ENCODE measurements at regions not wholly inside any gene's neighbourhood (a gene's known extent, or its start where the extent isn't known, plus 50 kb on each side); places are given as distances from the start of the nearest gene placed in this dataset.

DNA sequence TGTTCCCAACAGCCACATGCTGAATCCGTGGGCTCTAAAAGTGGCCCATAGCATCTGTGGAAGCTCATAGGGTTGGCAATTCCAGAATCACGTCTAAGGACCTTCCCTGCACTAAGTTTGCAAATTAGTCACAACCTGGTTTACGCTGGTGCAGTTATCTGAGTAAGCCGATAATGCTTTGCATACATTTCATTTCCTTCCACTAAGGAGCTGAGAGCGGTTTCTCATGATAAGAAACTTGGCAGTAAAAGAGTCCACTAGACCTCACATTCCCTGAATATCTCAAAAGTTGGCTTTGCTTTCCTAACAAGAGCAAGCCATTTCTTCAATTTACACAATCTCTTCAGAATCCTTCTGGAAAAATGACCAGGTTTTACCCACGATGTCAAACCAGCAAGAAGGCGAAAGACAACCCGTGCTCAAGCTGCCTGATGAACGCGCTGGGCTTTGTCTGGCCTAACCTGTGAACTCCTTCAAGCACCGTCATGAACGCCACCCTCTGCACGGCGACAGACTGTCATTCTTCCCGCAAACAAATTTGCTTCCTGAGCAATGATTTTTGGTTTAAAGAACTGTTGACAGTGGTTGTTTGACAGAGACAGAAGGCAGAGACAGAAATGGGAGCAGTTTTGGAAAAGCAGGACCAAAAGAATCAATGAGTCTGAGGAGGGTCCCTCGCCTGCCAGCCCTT is 73.0 kb upstream of the COPS8 start:
- Histone ChIP-seq H3K4me2 (ENCODE audit: low read length) (no peak overlapping the region), H2AFZ (ENCODE audit: low read depth, low read length) (no peak overlapping the region), H3K9me2 (ENCODE audit: insufficient read depth, low read length) (no peaks in the 10 kb centered on the region), H3K36me3 (ENCODE audit: insufficient read depth, low read length) (no peaks in the 10 kb centered on the region), H3F3A (ENCODE audit: insufficient read depth, low read length, poor library complexity, severe bottlenecking) (no peaks in the 10 kb centered on the region), H3K9me3 (ENCODE audit: low read length) (no peaks in the 10 kb centered on the region), H4K20me1 (ENCODE audit: insufficient read depth) (no peaks in the 10 kb centered on the region), H3K9ac (ENCODE audit: low read length) (no peak overlapping the region), H3K27ac (ENCODE audit: low read length) (no peak overlapping the region), H3K79me2 (replicated peaks; ENCODE audit: insufficient read depth, low read length) (no peaks in the 10 kb centered on the region), H3K27me3 (ENCODE audit: insufficient read depth, low read depth, low read length) (no peaks in the 10 kb centered on the region), H3K4me3 (ENCODE audit: low read length) (no peak overlapping the region)
- TF ChIP-seq TAF1 (IDR thresholded peaks at IDR 0.05; ENCODE audit: low read depth) = no peak
- TF ChIP-seq, protein P1, sequence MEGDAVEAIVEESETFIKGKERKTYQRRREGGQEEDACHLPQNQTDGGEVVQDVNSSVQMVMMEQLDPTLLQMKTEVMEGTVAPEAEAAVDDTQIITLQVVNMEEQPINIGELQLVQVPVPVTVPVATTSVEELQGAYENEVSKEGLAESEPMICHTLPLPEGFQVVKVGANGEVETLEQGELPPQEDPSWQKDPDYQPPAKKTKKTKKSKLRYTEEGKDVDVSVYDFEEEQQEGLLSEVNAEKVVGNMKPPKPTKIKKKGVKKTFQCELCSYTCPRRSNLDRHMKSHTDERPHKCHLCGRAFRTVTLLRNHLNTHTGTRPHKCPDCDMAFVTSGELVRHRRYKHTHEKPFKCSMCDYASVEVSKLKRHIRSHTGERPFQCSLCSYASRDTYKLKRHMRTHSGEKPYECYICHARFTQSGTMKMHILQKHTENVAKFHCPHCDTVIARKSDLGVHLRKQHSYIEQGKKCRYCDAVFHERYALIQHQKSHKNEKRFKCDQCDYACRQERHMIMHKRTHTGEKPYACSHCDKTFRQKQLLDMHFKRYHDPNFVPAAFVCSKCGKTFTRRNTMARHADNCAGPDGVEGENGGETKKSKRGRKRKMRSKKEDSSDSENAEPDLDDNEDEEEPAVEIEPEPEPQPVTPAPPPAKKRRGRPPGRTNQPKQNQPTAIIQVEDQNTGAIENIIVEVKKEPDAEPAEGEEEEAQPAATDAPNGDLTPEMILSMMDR (IDR thresholded peaks at IDR 0.05; ENCODE audit: poor library complexity, severe bottlenecking) = no peak
- TF ChIP-seq MXI1 (conservative IDR thresholded peaks at IDR 0.05; ENCODE audit: poor library complexity, severe bottlenecking) = no peak
- no peak for TF ChIP-seq EP300 (conservative IDR thresholded peaks at IDR 0.05; ENCODE audit: poor library complexity, severe bottlenecking)
- TF ChIP-seq SMC3 (conservative IDR thresholded peaks at IDR 0.05; ENCODE audit: poor library complexity) = no peak
- TF ChIP-seq EZH2 (IDR thresholded peaks at IDR 0.05; ENCODE audit: borderline replicate concordance, insufficient read depth, low read length, poor library complexity, severe bottlenecking) = no peak

DNA sequence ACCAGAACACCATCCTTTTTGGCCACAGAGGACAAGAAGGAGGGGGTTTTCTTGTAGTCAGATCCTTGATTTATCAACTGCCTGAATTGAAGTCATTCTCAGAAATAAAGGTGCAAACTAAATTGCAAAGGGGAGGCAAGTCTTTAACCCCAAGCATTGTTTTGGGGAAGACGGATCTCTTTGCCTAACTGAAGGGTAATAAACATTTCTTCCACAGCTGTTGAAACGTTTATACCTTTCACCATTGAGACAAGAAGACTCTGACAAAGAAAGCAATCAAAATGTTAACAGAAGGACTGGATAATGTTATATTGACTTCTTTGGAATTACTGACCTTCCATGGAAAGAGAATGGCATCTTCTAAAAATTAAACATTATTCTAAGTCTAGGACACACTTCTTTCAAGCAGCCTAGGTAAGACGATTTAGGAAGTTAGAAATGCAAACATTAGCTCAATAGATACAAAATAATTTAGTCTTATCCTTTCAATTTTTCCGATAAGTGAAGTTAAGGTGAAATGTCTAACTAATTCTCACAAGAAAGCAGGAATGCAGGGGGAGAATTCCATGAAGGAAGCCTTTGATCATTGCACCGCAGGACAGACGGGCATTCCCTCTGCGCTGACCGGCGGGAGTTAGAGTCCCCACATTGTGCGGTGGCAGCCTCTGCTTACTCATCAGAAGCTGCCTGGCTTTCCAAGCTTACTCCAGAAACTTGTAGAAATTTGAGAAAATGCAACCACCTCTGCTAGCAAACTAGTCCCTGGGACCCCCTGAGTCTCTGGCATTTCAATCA is 69.4 kb upstream of the COPS8 start:
- Histone ChIP-seq H3F3A (ENCODE audit: insufficient read depth, low read length, poor library complexity, severe bottlenecking) (no peaks in the 10 kb centered on the region), H3K9me3 (ENCODE audit: low read length) (no peaks in the 10 kb centered on the region), H3K4me2 (ENCODE audit: low read length) (no peak overlapping the region), H3K27ac (ENCODE audit: low read length) (no peak overlapping the region), H4K20me1 (ENCODE audit: insufficient read depth) (no peaks in the 10 kb centered on the region), H3K27me3 (ENCODE audit: insufficient read depth, low read depth, low read length) (no peaks in the 10 kb centered on the region), H2AFZ (ENCODE audit: low read depth, low read length) (no peak overlapping the region), H3K36me3 (ENCODE audit: insufficient read depth, low read length) (no peaks in the 10 kb centered on the region), H3K9ac (ENCODE audit: low read length) (no peak overlapping the region), H3K79me2 (replicated peaks; ENCODE audit: insufficient read depth, low read length) (no peaks in the 10 kb centered on the region), H3K4me3 (ENCODE audit: low read length) (no peak overlapping the region), H3K9me2 (ENCODE audit: insufficient read depth, low read length) (no peaks in the 10 kb centered on the region)
- TF ChIP-seq REST (IDR thresholded peaks at IDR 0.05; ENCODE audit: borderline replicate concordance) = no peak
- TF ChIP-seq POLR2AphosphoS5 (IDR thresholded peaks at IDR 0.05) = no peak
- no peak for TF ChIP-seq EZH2 (IDR thresholded peaks at IDR 0.05; ENCODE audit: borderline replicate concordance, insufficient read depth, low read length, poor library complexity, severe bottlenecking)
- TF ChIP-seq, protein P1 (IDR thresholded peaks at IDR 0.05; ENCODE audit: poor library complexity, severe bottlenecking) = no peak
- TF ChIP-seq MXI1 (conservative IDR thresholded peaks at IDR 0.05; ENCODE audit: poor library complexity, severe bottlenecking) = no peak
- TF ChIP-seq TAF1 (IDR thresholded peaks at IDR 0.05; ENCODE audit: low read depth) = no peak
- no peak for TF ChIP-seq RAD21 (conservative IDR thresholded peaks at IDR 0.05)
- no peak for TF ChIP-seq SMC3 (conservative IDR thresholded peaks at IDR 0.05; ENCODE audit: poor library complexity)
- no peak for TF ChIP-seq EP300 (conservative IDR thresholded peaks at IDR 0.05; ENCODE audit: poor library complexity, severe bottlenecking)

All from neural cell (in vitro differentiated cells).